AG09319 (cell line): ENCODE measurements at regions not wholly inside any gene's neighbourhood (a gene's known extent, or its start where the extent isn't known, plus 50 kb on each side); places are given as distances from the start of the nearest gene placed in this dataset.
A peak's percentile ranks its signal among the peaks of the same experiment; 100 is the strongest.

Source experiments
- DNase-seq: peaks from one replicate; pipeline ENCODE4 v3.0.0-alpha.2; 2010; ENCODE audit warnings: low read depth; ENCODE audit errors: extremely low read depth
- TF ChIP-seq, protein P1 (sequence below): IDR thresholded peaks from 2 replicates; pipeline ENCODE4 v1.5.1; 2011; ENCODE audit warnings: low read depth, mild to moderate bottlenecking, inconsistent platforms, low read length, moderate library complexity

DNA sequence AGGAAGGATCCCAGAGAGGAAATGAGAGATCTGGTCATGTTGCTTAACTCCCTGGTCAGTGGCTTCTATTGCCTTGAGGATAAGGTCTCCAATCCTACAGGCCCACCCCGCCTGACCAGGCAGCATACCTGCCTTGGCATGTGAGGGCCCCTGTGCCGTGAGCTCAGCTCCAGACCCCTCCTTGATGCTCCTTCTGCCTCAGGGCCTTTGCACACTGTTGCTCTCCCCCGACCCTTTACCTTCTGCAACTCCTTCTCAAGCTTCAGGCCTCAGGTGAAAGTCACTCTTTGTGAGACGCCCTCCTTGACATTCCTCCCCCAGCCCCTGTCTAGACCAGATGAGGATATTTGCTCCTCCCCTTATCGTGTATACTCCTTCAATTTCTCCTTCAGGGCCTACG is 62.8 kb downstream of the FAM241B start:
- DNase-seq, result no peak
- TF ChIP-seq, protein P1, sequence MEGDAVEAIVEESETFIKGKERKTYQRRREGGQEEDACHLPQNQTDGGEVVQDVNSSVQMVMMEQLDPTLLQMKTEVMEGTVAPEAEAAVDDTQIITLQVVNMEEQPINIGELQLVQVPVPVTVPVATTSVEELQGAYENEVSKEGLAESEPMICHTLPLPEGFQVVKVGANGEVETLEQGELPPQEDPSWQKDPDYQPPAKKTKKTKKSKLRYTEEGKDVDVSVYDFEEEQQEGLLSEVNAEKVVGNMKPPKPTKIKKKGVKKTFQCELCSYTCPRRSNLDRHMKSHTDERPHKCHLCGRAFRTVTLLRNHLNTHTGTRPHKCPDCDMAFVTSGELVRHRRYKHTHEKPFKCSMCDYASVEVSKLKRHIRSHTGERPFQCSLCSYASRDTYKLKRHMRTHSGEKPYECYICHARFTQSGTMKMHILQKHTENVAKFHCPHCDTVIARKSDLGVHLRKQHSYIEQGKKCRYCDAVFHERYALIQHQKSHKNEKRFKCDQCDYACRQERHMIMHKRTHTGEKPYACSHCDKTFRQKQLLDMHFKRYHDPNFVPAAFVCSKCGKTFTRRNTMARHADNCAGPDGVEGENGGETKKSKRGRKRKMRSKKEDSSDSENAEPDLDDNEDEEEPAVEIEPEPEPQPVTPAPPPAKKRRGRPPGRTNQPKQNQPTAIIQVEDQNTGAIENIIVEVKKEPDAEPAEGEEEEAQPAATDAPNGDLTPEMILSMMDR, result no peak

- DNase-seq, result no peak
- TF ChIP-seq, protein P1, result no peak
Observed at GRCh38 chr10:69693886-69694285, 63.8 kb downstream of the FAM241B start.

GRCh38 chr10:69696073-69696731 is 66.2 kb downstream of the FAM241B start:
- peak; percentile 69 for DNase-seq
- TF ChIP-seq, protein P1, result peak; percentile 63

DNA sequence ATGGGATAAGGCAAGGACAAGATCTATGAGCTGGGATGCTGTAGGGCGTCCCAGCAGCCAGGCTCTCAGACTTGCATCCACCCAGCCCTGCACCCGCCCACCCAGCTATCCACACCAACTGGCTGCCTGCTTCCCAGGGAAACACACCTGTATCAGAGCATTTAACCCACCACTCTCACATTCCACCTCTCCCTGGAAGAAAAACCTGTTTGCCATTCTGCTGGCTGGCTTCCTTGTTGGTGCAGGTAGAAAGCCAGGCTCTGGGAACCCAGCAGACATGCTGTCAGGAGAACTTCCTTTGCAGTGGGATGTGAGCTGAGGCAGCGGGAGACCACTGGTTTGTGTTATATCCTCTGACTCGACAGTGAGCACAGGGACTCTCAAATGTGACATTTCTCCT is 67.0 kb downstream of the FAM241B start:
- TF ChIP-seq, protein P1, result no peak
- DNase-seq, result no peak

DNA sequence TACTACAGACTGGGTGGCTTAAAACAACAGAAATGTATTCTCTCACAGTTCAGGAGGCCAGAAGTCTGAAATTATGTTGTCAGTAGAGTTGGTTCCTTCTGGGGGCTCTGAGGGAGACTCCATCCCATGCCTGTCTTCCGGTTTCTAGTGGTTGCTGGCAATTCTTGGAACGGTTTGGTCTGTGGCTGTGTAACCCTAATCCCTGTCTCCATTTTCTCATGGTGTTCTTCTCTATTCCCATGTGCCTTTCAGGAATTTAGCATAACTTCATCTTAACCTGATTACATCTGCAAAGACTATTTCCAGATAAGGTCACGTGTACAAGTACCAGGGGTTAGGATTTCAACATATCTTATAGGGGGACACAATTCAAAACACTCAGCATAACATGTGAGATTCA is 73.2 kb downstream of the FAM241B start:
- TF ChIP-seq, protein P1, result no peak
- no peak for DNase-seq

DNA sequence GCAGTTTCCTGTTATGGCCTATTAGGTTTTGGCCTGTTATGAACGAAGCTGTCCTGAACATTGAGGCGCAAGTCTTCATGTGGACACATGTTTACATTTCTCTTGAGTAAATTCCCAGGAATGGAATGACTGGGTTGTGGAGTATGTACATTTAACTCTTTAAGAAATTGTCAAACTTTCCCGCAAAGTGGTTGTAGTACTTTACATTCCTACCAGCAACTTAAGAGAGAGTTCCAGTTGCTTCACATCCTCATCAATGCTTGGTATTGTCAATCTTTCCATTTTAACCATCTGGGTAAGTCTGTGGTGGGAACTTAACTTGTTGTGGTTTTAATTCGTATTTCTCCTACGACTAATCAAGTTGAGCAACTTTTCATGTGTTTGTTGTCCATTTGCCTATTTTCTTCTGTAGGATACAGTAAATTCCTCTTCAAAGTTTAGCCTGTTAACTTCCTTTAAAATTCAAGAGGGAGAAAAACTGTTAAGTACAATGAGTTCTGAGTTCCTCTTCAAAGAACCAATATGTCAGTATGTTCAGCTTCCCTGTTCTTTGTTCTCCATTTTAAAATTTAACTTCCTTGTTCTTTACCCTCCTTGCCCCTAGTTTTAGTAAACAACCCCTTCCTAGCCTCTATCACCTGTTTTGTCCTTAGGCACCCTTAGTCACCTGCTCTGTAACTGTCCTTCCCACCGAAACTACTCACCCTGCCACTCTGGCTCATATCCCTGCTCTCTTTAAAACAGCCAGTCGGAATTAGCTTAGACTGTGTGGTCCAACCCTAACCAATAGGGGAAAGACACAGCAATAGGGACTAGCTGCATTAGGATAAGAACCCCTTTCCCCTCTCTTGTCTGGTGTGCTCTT is 74.0 kb downstream of the FAM241B start:
- DNase-seq, result peak; percentile 46
- TF ChIP-seq, protein P1, result no peak

DNA sequence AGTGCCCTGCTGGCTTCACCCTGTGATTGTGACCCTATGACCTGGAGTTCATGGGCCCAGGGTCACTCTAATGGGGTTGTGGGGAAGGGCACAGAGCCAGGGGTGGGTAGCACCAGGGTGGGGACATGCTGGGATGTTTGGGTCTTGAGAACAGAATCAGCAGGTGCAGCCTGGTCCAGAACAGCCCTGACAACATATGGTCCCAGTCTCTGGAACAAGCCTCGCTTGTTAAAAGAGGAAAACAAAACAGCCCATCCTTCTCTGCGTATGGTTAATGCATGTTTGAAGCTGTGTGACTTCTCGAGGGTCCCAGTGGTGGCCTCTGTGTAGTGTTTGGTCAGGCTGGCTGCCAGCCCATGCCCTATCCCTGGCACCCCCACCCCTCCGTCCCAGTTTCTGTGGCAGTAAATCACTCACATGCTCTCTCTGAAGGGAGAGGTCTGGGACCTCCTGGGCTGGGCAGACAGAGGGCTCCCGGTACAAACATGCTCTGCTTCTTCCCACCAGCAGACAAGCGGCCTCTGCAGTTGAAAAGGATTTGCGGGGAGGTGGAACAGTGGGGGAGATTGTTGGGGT is 79.4 kb downstream of the FAM241B start:
- DNase-seq, result no peak
- TF ChIP-seq, protein P1, result no peak
